Femur (tissue), 1 donor: ENCODE measurements at regions not wholly inside any gene's neighbourhood (a gene's known extent, or its start where the extent isn't known, plus 50 kb on each side); places are given as distances from the start of the nearest gene placed in this dataset.
"Not testable (repeated sequence)": the region's sequence is repeated elsewhere in the genome, so short reads cannot be mapped to it uniquely, and the experiment has no call there.

ENCODE experiments used
- DNase-seq: peaks from one replicate; pipeline ENCODE4 v3.0.0-alpha.2; 2017

DNA sequence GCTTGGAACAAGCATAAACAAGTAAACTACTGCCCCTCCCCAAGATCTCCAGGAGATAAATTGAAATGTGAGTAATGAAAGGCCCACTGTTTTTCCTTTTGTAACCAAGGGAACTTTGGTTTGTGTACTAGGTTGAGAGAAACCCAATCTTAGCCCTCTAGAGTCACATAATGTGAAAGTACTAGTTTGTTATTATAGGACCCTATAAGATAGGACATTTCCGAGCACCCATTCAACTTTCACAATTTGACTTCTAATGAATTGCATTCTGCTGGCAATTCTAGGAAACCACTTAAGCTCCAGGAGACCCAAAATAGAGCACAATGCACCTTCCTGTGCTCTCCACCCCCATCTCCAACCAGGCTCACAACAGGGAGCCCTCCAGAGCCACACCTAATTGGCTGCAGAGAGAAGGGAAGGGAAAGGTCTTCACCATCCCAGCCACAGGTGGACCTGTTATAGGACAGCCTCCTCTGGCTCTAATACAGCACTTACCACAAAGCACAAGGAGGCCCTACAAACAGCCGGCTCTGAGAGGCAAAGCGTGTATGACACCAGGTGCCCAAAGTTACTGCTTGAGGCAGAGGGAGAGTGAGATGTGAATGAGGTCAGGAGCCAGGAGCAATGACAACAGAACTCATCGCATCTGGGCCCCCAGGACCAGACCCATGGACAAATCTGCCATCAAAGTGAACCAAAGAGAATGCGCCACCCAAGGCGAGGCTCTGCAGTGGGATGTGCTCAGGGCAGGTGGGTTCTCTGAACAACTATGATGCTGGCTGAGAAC is 163.3 kb upstream of the NTF3 start:
- no peak for DNase-seq

DNA sequence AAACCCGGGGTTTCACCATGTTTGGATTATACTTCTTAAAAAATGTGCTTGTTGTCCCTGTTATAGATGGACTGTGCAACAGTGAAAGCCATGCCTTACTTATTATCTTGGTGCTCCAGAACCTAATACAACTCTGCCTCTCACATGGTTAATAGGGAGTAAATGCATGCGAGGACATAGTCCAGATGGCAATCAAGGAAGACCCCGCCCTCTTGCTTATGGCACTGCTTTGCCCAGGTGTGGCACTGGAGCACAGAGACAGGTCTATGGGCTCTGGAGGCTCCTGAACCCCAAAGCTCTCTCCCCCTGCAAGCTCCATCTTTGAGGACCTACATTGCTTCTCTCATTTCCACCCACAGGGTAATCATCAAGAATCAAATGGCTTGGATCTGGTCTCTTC is 162.1 kb upstream of the NTF3 start:
- DNase-seq: no peak

DNA sequence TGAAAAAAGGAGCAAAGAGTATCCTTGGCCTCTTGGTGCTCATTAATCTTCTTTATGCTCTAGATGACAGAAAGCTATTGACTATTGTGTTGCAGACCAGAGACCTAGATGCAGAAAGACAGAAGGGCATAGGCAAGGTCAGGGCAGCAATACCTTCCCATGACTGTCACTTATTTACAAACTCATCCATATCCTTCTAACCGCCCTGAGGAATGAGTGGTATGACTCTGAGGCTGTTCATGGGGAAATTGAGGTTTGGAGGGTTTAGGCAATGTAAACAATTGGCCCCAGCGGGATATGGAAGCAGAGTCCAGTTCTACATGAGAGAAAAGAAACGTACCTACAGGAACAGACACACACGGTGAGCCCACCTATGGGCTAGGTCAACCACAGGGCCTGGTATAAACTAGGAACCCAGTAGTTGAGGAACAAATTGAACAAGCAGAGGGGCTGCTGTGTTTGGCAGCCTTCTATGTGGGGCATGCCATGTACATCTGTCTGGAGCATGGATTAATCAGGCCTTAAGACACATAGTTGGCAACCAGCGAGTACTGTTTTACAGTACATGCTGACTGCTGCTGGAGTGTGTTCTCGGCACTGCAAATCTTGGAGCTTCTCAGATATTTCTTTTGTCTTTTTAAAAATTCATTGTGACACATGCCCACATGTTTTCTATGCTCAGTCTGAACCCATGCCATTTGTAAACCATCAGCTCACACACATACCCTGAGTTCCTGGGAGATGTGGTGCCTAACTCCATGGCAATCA is 159.7 kb upstream of the NTF3 start:
- DNase-seq: no peak

DNA sequence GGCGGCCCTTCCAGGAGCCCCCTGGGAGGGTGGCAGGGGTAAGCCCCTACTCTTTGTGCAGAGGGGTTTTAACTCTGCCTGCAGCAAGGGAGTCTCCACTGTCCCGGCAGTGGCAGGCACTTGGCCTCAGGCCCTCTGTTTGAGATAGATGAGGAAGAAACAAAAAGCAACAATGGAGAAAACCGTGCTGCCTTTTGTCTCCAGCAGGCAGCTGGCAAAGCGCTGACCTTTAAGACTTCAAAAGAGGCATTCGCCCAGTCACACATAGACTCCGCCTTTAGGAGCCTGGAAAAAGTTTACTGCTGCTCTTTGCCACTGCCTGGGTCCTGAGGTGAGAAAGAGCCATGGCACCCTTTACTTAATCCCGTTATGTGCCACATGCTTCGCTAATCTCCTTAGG is 158.2 kb upstream of the NTF3 start:
- DNase-seq: no peak

DNA sequence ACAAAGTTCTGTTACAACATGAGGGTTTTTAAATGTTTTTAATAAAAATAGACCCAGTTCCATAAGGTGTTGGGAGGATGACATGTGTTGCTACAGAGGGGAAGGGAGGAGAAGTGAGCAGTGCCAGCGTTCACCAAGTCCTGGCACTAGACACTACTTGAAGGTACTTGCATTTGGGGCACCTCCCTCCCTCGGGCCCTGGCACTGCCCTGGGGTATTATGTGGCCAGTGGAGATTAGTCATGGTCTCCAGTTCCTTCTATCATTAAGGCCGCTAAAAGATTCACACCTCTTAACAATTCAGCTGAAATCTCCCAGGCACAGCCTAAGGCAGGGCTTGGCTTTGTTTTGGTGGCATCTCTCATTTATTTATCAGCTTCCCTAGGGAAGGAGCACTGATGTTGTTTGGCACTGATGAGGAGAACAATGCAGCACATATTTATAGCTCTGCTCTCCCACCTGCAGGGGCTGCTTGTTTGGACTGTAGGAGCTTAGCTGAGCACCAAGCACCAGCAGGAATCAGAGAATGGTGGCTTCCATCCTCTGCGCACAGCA is 155.5 kb upstream of the NTF3 start:
- no peak for DNase-seq

DNA sequence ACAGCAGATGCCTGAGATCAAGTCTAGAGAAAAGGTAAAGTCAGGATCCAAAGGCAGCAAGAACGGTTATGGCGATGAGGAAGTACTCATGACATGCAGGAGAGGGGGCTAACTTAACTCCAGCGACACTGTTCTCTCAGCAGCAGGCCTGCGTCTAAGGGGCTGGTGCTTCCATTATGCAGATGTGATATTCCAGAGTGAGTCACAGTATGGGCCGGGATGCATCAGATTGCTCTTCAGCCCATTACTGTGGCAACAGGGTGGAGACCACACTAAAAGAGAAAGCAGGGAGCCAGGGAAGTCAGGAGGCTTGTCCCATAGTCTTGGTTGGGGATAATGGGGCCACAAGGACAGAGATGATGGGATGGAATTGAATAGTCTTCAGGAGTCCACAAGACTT is 151.8 kb upstream of the NTF3 start:
- no peak for DNase-seq

DNA sequence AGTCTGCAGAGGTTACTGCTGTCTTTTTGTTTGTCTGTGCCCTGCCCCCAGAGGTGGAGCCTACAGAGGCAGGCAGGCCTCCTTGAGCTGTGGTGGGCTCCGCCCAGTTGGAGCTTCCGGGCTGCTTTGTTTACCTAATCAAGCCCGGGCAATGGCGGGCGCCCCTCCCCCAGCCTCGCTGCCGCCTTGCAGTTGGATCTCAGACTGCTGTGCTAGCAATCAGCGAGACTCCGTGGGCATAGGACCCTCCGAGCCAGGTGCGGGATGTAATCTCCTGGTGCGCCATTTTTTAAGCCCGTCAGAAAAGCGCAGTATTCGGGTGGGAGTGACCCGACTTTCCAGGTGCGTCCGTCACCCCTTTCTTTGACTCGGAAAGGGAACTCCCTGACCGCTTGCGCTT is 141.5 kb upstream of the NTF3 start:
- not testable (repeated sequence) for DNase-seq

DNA sequence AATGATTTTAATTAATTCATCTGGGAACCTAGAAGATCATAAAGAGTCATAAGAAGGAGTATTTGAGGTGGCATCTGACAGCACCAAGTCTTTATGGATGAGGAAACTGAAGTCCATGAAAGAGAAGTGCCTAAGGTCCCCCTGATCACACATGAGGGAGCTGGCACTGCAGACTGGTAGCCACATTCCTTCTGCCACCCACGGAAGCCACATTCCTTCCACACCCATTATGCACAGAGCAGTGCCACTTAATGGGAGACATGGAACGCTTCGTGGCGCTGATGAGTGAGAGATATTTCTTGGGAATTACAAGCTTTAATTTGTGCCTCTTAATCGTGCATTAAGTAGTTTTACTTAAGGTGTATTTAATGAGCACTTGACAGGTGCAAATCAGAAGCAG is 139.3 kb upstream of the NTF3 start:
- no peak for DNase-seq

DNA sequence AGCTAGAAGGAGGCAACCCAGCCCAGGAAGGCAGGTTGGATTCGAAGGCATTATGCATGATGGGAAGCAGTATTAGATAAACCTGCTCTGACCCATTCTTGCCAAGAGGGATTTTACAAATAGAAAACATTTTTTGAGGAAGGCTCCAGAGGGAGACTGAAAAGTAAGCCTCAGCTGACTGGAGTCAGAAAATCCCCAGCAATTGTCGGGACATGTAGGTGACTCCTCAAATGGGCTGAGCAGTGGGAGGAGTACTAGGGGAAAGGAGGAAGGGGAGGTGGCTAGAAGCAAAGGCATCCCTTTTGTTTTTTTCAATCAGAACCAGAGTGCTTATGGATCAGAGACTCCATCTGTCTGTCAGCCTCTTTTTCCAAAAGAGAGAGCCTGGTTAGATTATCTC is 138.1 kb upstream of the NTF3 start:
- no peak for DNase-seq

DNA sequence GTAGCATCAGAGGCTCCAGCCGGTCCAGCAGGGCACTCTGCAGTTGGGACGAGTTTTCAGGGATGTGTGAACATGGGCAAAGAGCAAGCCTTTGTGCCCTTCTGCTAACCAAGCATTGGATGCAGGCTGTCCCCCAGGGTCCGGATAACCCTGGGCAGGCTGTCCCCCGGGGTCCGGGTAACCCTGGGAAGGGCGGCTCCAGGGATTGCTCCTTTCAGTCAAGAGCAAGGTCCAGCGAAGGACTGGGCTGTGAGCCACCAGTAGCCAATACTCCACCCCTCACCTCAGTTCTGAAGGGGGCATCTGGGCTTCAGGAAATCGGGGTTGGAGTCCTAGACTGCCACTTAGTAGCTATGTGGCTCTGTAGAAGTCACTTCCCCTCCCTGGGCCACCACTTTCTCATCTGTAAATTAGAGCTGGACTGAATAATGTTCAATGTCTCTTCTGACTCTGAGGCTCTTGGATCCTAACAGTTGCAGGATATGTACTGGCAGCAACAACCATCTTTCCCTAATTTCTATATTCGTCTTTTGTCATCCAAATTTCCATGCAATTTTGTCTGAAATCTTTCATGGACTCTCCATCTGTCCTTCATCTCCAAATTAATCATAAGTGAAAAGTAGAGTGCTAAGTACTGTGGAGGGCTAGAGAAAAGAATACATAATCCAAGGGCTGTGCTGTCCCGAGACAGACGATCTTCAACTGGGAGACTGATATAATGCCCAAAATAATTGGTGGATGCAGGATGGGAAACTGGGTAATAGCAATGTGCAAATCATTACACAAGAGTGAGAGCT is 137.4 kb upstream of the NTF3 start:
- DNase-seq: no peak

DNA sequence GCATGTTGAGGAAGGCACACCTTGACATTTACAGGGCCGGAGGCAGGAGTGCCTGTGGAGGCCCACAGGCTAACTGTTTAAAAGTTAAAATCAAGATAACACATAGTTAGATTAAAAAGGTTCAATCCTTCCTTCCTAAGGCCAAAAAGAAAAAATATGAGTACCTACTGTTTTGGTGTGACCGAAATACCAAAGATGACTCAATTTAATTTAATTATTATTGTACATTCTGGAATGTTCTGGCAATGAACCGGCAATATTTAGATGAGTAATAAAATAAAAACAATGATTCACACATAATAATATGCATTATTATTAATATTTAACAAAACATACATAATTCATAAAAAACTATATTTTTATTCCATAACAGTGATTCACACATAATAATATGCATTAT is 136.8 kb upstream of the NTF3 start:
- DNase-seq: no peak

DNA sequence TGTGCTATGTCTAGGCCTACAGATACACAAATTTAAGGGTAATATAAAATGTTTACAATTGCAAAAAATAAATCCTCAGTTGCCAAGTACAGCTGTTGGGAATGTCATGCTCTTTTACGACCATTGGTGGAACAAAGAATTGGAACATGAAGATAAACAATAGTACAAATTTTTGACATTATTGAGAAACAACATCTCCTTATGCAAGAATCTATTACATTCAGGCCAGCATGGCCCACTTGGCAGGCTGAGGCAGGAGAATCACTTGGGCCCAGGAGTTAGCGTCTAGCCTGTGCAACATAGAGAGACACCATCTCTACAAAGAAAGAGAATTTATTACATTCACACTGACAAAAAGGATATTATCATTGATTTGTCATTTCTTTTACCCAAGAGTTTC is 135.9 kb upstream of the NTF3 start:
- DNase-seq: no peak

DNA sequence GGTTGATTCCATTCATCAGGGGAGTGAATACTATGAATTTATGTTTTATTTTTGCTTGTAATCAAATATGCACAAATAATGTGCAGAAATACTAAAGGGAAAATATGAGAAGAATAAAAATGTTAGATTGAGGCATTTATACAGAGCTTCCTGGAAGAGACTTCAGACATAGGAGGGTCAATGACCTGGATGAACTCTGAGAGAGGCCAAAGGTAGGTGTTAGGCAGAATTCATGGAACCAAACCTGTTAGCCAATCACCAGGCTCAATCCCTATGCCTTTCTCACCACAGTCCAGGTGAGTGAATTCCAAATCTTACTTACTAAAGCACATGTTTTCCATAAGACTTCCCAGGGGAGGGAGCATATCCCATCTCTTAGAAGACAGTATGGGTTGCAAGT is 130.4 kb upstream of the NTF3 start:
- DNase-seq: no peak

DNA sequence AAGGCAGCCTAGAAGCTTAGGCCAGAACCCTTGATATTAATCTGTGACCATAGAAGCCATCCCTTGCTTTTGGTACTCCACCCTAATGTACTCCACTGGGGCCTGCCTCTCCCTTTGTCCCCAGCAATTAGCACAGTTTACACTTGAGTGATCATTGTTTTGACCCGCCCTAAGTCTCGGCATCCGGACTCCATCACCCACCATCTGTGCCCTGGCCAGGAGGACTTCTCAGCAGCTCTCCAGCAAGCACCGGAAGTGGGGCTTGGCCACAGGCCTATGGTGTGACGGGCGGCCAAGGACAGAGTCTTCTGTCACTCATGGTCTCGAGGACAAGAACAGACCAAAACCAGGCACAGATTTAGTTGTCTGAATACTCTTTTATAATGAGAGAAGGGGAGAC is 126.5 kb upstream of the NTF3 start:
- DNase-seq: no peak

DNA sequence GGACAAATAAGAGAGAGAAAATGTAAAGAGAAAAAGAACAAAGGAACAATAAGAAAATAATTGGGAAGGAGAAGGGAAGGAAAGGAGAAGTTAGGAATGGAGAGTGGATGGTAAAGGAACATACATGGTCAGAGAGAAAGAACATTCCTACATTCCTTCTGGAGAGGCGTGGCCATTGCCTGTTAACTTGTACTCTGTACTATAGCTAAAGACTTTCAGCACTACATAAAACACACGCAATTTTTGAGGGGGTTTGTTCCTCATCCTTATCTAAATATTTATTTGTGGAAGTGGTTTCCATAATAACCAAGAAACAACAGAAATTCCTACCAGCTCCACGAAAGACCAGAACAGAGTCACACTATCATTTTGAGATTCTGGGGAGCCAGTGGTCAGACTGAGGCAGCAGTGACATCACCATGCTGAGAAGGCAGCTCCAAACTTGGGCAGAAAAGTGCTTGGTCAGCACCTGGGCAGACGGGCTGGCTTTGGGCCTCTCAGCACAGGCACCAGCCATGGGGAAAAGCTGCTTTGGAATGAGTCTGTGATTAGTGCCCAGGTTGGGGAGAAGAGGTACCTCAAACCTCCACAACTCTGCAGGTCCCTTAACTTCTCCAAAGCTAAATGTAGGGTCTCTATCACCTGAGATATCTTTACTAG is 125.9 kb upstream of the NTF3 start:
- DNase-seq: no peak

DNA sequence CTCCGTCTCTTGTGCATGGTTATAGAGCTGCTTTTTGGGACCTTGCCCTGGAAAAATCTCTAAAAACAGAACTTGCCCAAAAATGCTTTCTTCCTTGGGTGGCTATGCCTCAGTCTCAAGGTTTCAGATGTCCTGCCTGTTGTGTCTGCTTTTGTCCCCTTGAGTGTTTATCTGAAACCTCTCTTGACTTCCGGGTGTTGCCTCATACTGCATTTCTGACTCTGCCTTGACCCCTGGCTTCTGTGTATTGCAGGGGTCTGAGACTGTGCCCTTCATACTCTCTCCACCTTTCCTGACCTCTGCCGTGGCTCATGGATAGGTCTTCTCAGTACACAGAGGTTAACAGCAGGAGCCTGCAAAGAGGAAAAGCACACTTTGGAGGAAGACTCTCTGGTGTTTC is 124.8 kb upstream of the NTF3 start:
- no peak for DNase-seq

DNA sequence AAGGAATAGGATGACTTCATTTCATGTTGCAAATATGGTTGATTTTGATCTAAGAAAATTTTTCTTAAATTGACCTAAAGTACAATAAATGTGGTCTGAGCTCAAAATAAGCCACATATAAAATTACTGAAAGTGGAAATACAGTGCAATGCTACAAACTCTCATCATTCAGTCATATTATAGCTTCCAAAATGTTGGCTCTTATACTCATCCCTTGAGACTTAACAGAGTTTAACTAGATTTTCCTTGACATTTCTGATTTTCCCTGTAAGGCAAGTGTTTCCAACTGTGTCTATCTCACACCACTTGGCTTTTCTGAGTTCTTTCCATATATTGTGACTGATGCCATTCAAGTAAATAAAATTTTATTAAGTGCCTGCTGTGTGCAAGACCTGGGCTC is 123.7 kb upstream of the NTF3 start:
- no peak for DNase-seq

DNA sequence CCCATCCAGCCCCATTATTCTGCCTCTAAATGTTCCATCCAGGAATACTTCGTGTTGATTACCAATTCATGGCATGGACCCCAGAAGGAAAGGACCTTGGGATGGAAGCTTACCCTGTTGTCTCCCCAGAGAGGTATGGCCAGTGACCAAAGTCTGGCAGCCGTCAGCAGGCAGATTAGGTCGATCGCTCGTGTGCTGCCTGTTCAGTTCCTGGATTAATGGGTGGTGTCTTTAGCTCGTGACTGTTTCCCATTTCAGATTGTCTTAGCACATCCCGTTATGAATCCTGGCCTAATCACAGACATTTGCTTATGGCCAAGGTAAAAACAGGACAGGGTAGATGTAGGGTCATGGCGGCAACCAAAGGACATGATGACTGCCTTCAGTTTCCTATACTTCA is 122.9 kb upstream of the NTF3 start:
- DNase-seq: no peak

DNA sequence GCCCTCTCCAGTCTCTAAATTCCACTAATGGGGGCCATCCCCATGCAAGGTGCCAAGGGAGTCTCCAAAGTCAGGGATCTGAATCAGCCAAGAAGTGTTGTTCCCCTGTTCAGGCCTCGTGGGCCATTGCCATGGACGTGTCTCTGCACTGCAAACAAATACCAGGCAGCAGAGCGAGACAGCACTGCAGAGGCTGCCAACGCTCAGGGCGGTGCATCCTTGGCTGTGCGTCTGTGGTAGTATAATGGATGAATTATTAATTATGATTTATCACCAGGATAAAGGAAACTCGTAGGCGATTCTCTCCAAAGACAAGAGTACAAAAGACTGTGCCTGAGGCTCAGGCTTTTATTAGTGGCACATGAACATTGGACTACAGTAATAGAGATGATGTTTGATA is 122.3 kb upstream of the NTF3 start:
- no peak for DNase-seq

DNA sequence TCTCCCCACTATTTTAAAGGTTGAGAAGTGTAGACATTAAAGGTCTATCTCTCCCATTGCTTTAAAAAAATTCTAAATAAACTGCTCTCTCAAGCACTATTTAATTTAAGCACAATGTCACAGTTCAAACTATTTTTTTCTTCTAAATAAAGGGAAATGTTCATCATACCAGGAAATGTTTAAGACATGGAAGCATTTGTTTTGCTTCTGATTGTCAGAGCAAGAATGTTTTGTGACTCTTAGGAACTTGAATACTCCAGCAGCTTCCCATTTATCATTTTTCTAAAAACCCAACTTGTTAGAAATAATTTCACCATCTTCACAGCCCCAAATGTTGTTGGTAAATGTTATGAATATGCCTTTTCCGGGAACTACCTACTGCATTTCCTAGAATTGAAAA is 121.8 kb upstream of the NTF3 start:
- DNase-seq: no peak

DNA sequence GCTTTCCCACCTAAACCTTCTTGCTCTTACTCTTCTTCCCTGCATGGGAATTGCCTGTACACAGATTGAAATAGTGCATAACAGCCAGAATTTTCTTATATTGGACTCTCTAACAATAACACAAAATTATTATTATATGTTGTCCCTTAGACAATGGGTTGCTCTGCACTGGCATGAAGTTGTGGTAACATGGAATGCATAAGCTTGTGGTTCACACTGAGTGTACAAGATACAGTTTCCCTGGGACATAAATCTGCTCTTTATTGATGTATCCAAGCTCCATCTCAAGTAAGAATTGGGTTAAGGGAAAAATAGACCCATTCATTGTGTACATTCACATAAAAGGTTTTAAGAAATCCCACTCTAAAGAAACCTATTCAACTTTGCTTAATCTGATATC is 114.4 kb upstream of the NTF3 start:
- DNase-seq: no peak

DNA sequence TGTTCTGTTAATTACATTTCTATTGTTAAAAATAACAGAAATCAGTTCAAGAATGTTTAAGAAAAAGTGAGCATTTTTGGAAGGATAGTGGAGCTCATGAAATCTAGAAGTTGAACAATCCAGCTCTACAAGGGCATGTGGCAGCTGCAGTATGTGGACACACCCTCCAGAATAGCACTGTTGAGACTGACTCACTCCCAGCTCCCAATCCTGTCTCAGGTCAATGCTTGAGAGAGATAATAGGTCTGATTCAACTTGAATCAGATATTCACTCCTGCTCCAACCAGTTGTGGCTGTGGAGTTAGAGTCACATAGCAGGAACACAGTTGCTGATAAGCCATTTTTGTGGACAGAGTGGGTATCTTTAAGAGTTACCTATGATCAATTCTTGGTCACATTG is 113.0 kb upstream of the NTF3 start:
- DNase-seq: no peak
